ENCODE measurements at regions not wholly inside any gene's neighbourhood (a gene's known extent, or its start where the extent isn't known, plus 50 kb on each side); places are given as distances from the start of the nearest gene placed in this dataset.

GRCh38 chr3:134718726-134719125, 67.9 kb upstream of the KY start:
- TF ChIP-seq BRCA1 (CRISPR knock-in tag; IDR thresholded peaks at IDR 0.05) (no peak), HNRNPH1 (optimal IDR thresholded peaks at IDR 0.05; ENCODE audit: low read depth, low read length) (no peak), JUND (CRISPR knock-in tag; IDR thresholded peaks at IDR 0.05) (no peak), ZFP36 (IDR thresholded peaks at IDR 0.05; ENCODE audit: borderline replicate concordance, low read depth, low read length, partially characterized antibody) (no peak), EP300 (IDR thresholded peaks at IDR 0.05; ENCODE audit: low read depth in 2 of 2, low read length in 2 of 2) (no peak), EP300 (CRISPR knock-in tag; IDR thresholded peaks at IDR 0.05; ENCODE audit: borderline replicate concordance) (no peak), ZNF121 (CRISPR knock-in tag; IDR thresholded peaks at IDR 0.05) (no peak), ZNF776 (CRISPR knock-in tag; IDR thresholded peaks at IDR 0.05) (no peak), POLR2A (IDR thresholded peaks at IDR 0.05; ENCODE audit: insufficient read depth in 1 of 2, low read depth in 2 of 2, low read length in 2 of 2) (no peak), ZNF282 (IDR thresholded peaks at IDR 0.05; ENCODE audit: partially characterized antibody) (no peak), SRF (IDR thresholded peaks at IDR 0.05; ENCODE audit: low read depth, low read length) (no peak), HCFC1 (IDR thresholded peaks at IDR 0.05; ENCODE audit: low read depth, low read length) (no peak), NR3C1 (CRISPR knock-in tag; IDR thresholded peaks at IDR 0.05) (no peak), ZNF607 (CRISPR knock-in tag; IDR thresholded peaks at IDR 0.05; ENCODE audit: borderline replicate concordance) (no peak)
- TF ChIP-seq, protein P1, sequence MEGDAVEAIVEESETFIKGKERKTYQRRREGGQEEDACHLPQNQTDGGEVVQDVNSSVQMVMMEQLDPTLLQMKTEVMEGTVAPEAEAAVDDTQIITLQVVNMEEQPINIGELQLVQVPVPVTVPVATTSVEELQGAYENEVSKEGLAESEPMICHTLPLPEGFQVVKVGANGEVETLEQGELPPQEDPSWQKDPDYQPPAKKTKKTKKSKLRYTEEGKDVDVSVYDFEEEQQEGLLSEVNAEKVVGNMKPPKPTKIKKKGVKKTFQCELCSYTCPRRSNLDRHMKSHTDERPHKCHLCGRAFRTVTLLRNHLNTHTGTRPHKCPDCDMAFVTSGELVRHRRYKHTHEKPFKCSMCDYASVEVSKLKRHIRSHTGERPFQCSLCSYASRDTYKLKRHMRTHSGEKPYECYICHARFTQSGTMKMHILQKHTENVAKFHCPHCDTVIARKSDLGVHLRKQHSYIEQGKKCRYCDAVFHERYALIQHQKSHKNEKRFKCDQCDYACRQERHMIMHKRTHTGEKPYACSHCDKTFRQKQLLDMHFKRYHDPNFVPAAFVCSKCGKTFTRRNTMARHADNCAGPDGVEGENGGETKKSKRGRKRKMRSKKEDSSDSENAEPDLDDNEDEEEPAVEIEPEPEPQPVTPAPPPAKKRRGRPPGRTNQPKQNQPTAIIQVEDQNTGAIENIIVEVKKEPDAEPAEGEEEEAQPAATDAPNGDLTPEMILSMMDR (CRISPR knock-in tag; IDR thresholded peaks at IDR 0.05) = no peak

Measured in HepG2 (cell line).